Caco-2 (cell line): ENCODE measurements at regions not wholly inside any gene's neighbourhood (a gene's known extent, or its start where the extent isn't known, plus 50 kb on each side); places are given as distances from the start of the nearest gene placed in this dataset.

Source experiments
- BruUV-seq: library from RNA; stranded (reverse); fragments of 400-500 nt; replicated peaks from 2 replicates; lab custom pipeline; 2021; lab: Mats Ljungman, UMichigan
- CTCF ChIA-PET: fragments of 300-600 bp; sonication (Branson Sonifier 250); formaldehyde crosslinking; loops from one replicate; lab custom pipeline; 2022; ENCODE audit warnings: antibody characterized with exemption; lab: Charles Lee
- POLR2A ChIA-PET: fragments of 300-600 bp; sonication (Branson Sonifier 250); formaldehyde crosslinking; loops from one replicate; lab custom pipeline; 2022; ENCODE audit warnings: antibody characterized with exemption; lab: Charles Lee
- DNase-seq, 2 experiments: peaks; one replicate each; pipeline versions ENCODE4 v3.0.0 to v3.0.0-alpha.2; 2020 to 2022
- H3K27me3 ChIP-seq: replicated peaks from 2 replicates; pipeline ENCODE4 v1.6.0; 2011; ENCODE audit warnings: low read length; ENCODE audit not compliant: control insufficient read depth, insufficient read depth
- H3K36me3 ChIP-seq: 2 replicates; pipeline ENCODE4 v1.5.1; 2011; ENCODE audit warnings: low read length; ENCODE audit not compliant: control insufficient read depth, insufficient read depth
- H3K4me1 ChIP-seq: fragments of 250-450 bp; sonication (Bioruptor Pico); 2 replicates; pipeline ENCODE4 v1.5.1; 2020; ENCODE audit warnings: mild to moderate bottlenecking
- H3K4me3 ChIP-seq: 2 replicates; pipeline ENCODE4 v1.5.1; 2011; ENCODE audit warnings: low read depth, mild to moderate bottlenecking, control low read depth, low read length
- H3K9me3 ChIP-seq: fragments of 250-450 bp; sonication (Bioruptor Pico); 2 replicates; pipeline ENCODE4 v1.5.1; 2020; ENCODE audit warnings: mild to moderate bottlenecking, moderate library complexity
- H3K27ac Mint-ChIP-seq: one replicate; pipeline ENCODE4 v1.8.0; 2022; ENCODE audit warnings: mixed read lengths; ENCODE audit not compliant: unreplicated experiment
- H3K27me3 Mint-ChIP-seq: one replicate; pipeline ENCODE4 v1.8.0; 2022; ENCODE audit warnings: mixed read lengths; ENCODE audit not compliant: insufficient read depth, unreplicated experiment
- H3K36me3 Mint-ChIP-seq: one replicate; pipeline ENCODE4 v1.8.0; 2022; ENCODE audit warnings: mild to moderate bottlenecking, mixed read lengths; ENCODE audit not compliant: insufficient read depth, unreplicated experiment
- H3K4me1 Mint-ChIP-seq: one replicate; pipeline ENCODE4 v1.8.0; 2022; ENCODE audit warnings: low read depth, mixed read lengths; ENCODE audit not compliant: unreplicated experiment
- H3K4me3 Mint-ChIP-seq: one replicate; pipeline ENCODE4 v1.8.0; 2022; ENCODE audit warnings: mild to moderate bottlenecking, moderate library complexity, mixed read lengths; ENCODE audit not compliant: unreplicated experiment
- H3K9me3 Mint-ChIP-seq: one replicate; pipeline ENCODE4 v1.8.0; 2022; ENCODE audit warnings: mixed read lengths; ENCODE audit not compliant: unreplicated experiment
- intact Hi-C: fragments of 100-400 bp; cut with micrococcal nuclease; formaldehyde crosslinking; loops from one replicate; pipeline ENCODE4 v1.10.0; 2022; ENCODE audit not compliant: unreplicated experiment
- TF ChIP-seq, protein P1 (sequence below), 2 experiments: fragments of 200-600 bp in 1 of 2; IDR thresholded peaks; 1 replicate in 1 of 2; 2 replicates in 1 of 2; pipeline versions ENCODE4 v1.5.1 to v1.8.0; 2011 to 2022; ENCODE audit warnings: antibody characterized with exemption in 1 of 2, control low read depth in 1 of 2, inconsistent platforms in 1 of 2, low read depth in 1 of 2, low read length in 1 of 2, mild to moderate bottlenecking in 1 of 2, moderate library complexity in 1 of 2; ENCODE audit not compliant: insufficient read depth in 1 of 2, severe bottlenecking in 1 of 2, unreplicated experiment in 1 of 2

DNA sequence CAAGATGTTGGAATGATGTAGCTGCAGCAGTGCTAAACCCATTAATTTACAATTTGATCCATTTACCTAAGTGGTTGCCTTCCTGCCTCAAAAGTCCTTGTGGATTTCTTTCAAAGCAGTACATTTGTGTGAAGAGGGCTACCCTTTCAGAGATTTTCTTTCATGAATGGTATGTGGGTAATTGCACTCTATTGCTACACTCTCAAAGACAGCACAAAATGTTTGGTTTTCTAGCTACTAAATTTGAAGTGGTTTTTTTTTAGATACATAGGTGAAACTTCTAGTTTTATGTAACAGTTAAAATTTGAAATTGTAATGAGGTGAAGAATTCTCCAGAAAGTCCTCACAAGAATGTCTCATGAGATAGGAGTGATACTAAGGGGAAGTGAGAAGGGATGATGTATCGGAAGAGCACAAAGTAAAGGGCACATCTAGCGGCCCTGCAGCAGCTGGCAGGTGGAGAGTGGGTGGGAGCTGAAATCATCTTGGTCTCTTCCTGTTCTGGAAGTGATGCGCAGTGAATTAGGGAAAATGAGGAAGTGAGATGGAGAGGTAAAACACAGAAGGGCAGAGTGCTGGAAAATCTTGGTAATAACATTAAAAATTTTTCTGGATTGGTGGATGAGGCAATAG lies 236.8 kb upstream of the MAN1A1 start:
- intact Hi-C loops: no loop called here
- H3K27me3 ChIP-seq: no peaks in the 10 kb centered on the region
- Mint-ChIP-seq H3K9me3 (no peaks in the 10 kb centered on the region), H3K27me3 (peaks cover 8% of the 10 kb centered on the region), H3K36me3 (no peaks in the 10 kb centered on the region), H3K4me3 (no peak overlapping the region), H3K27ac (no peak overlapping the region), H3K4me1 (no peaks in the 10 kb centered on the region)
- H3K4me3 ChIP-seq: no peak overlapping the region
- TF ChIP-seq, protein P1, sequence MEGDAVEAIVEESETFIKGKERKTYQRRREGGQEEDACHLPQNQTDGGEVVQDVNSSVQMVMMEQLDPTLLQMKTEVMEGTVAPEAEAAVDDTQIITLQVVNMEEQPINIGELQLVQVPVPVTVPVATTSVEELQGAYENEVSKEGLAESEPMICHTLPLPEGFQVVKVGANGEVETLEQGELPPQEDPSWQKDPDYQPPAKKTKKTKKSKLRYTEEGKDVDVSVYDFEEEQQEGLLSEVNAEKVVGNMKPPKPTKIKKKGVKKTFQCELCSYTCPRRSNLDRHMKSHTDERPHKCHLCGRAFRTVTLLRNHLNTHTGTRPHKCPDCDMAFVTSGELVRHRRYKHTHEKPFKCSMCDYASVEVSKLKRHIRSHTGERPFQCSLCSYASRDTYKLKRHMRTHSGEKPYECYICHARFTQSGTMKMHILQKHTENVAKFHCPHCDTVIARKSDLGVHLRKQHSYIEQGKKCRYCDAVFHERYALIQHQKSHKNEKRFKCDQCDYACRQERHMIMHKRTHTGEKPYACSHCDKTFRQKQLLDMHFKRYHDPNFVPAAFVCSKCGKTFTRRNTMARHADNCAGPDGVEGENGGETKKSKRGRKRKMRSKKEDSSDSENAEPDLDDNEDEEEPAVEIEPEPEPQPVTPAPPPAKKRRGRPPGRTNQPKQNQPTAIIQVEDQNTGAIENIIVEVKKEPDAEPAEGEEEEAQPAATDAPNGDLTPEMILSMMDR (IDR thresholded peaks at IDR 0.05; ENCODE audit: insufficient read depth in 1 of 2, low read depth in 1 of 2, low read length in 1 of 2, severe bottlenecking in 1 of 2, unreplicated experiment in 1 of 2): no peak
- BruUV-seq: no TSS peak
- H3K9me3 ChIP-seq: no peaks in the 10 kb centered on the region
- no peaks in the 10 kb centered on the region for H3K36me3 ChIP-seq
- H3K4me1 ChIP-seq: no peaks in the 10 kb centered on the region
- POLR2A ChIA-PET: no interaction called here
- DNase-seq: no peak
- CTCF ChIA-PET: no interaction called here

DNA sequence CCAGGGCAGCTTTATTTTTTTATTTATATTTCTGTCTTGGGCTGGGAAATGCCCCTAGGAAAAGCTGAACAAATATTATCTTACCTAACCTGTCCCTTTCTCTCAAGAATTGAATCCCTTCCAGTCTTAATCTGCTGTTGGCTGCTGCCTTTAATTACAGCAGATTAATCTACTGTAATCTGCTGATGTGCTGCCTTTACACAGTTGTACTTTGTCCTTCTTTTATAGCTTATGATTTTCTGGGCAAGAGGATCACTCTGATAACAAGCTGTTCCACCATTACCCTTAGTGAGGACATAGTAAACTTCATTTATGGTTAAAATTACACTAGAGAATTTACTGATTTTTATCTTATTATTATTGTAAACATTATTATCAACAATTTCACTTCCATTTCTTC lies 234.5 kb upstream of the MAN1A1 start:
- Histone ChIP-seq H3K4me3 (no peak overlapping the region), H3K27me3 (no peaks in the 10 kb centered on the region), H3K36me3 (no peaks in the 10 kb centered on the region), H3K4me1 (no peaks in the 10 kb centered on the region), H3K9me3 (no peaks in the 10 kb centered on the region)
- Mint-ChIP-seq H3K4me3 (no peak overlapping the region), H3K9me3 (no peaks in the 10 kb centered on the region), H3K27ac (no peak overlapping the region), H3K36me3 (no peaks in the 10 kb centered on the region), H3K27me3 (peaks cover 9% of the 10 kb centered on the region), H3K4me1 (no peaks in the 10 kb centered on the region)
- ChIA-PET CTCF (no interaction called here), POLR2A (no interaction called here)
- no TSS peak for BruUV-seq
- no peak for DNase-seq
- intact Hi-C loops: no loop called here
- TF ChIP-seq, protein P1 (IDR thresholded peaks at IDR 0.05; ENCODE audit: insufficient read depth in 1 of 2, low read depth in 1 of 2, low read length in 1 of 2, severe bottlenecking in 1 of 2, unreplicated experiment in 1 of 2): no peak

DNA sequence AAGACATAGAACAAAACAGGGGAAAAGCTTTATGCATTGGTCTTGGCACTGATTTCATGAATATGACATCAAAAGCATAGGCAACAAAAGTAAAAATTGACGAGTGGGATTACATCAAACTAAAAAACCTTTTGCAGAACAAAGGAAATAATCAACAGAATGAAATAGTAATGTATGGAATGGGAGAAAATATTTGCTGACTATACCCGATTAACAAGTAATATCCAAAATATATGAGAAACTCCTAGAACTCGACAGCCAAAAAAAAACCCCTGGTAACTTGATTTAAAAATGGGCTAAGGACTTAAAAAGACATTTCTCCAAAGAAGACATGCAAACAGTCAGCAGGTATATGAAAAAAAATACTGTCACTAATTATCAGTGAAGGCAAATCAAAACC lies 231.7 kb upstream of the MAN1A1 start:
- Histone ChIP-seq H3K4me1 (no peaks in the 10 kb centered on the region), H3K4me3 (no peak overlapping the region), H3K36me3 (no peaks in the 10 kb centered on the region), H3K9me3 (no peaks in the 10 kb centered on the region), H3K27me3 (no peaks in the 10 kb centered on the region)
- H3K27ac Mint-ChIP-seq: no peak overlapping the region
- no peaks in the 10 kb centered on the region for H3K4me1 Mint-ChIP-seq
- ChIA-PET CTCF (no interaction called here), POLR2A (no interaction called here)
- no TSS peak for BruUV-seq
- no peak overlapping the region for H3K4me3 Mint-ChIP-seq
- no peaks in the 10 kb centered on the region for H3K36me3 Mint-ChIP-seq
- TF ChIP-seq, protein P1 (IDR thresholded peaks at IDR 0.05; ENCODE audit: insufficient read depth in 1 of 2, low read depth in 1 of 2, low read length in 1 of 2, severe bottlenecking in 1 of 2, unreplicated experiment in 1 of 2): no peak
- no peaks in the 10 kb centered on the region for H3K9me3 Mint-ChIP-seq
- H3K27me3 Mint-ChIP-seq: peaks cover 7% of the 10 kb centered on the region
- intact Hi-C loops: no loop called here
- no peak for DNase-seq
